Liver (tissue), 8 donors: ENCODE measurements at regions not wholly inside any gene's neighbourhood (a gene's known extent, or its start where the extent isn't known, plus 50 kb on each side); places are given as distances from the start of the nearest gene placed in this dataset.

Source experiments
- DNase-seq: peaks from one replicate; pipeline ENCODE4 v3.0.0-alpha.2; 2017; ENCODE audit warnings: low spot score
- H3K27ac ChIP-seq, 2 donors: one replicate each; pipeline ENCODE4 v1.7.0; 2013; ENCODE audit warnings: inconsistent platforms in 2 of 2, low read length in 2 of 2, control low read depth in 1 of 2, low read depth in 1 of 2, mild to moderate bottlenecking in 1 of 2
- H3K27me3 ChIP-seq, 4 donors: one replicate each; pipeline versions ENCODE4 v1.6.1 to v1.7.0; 2013; ENCODE audit warnings: low read length in 3 of 4, inconsistent platforms in 1 of 4, mild to moderate bottlenecking in 1 of 4, moderate library complexity in 1 of 4; ENCODE audit not compliant: control insufficient read depth in 4 of 4, insufficient read depth in 4 of 4
- H3K36me3 ChIP-seq, 4 donors: one replicate each; pipeline versions ENCODE4 v1.6.1 to v1.7.0; 2013; ENCODE audit warnings: low read length in 3 of 4, mild to moderate bottlenecking in 3 of 4, low read depth in 1 of 4, moderate library complexity in 1 of 4; ENCODE audit not compliant: control insufficient read depth in 4 of 4, insufficient read depth in 3 of 4
- H3K4me1 ChIP-seq, 4 donors: one replicate each; pipeline versions ENCODE4 v1.6.1 to v1.7.0; 2013; ENCODE audit warnings: low read length in 3 of 4, mild to moderate bottlenecking in 3 of 4, moderate library complexity in 1 of 4; ENCODE audit not compliant: control insufficient read depth in 4 of 4, insufficient read depth in 4 of 4
- H3K4me3 ChIP-seq, 3 donors: one replicate each; pipeline versions ENCODE4 v1.6.1 to v1.7.0; 2013; ENCODE audit warnings: low read length in 3 of 3, control low read depth in 1 of 3, low read depth in 1 of 3, mild to moderate bottlenecking in 1 of 3
- H3K9ac ChIP-seq, 2 donors: one replicate each; pipeline ENCODE4 v1.7.0; 2013; ENCODE audit warnings: low read length in 2 of 2, mild to moderate bottlenecking in 2 of 2, moderate library complexity in 2 of 2, control low read depth in 1 of 2, low read depth in 1 of 2
- H3K9me3 ChIP-seq, 4 donors: one replicate each; pipeline versions ENCODE4 v1.6.1 to v1.7.0; 2013; ENCODE audit warnings: low read length in 3 of 4; ENCODE audit not compliant: control insufficient read depth in 4 of 4
- ATF3 ChIP-seq: IDR thresholded peaks from 2 replicates; pipeline ENCODE4 v1.6.1; 2016; ENCODE audit warnings: antibody characterized with exemption
- CTCF ChIP-seq: fragments of 150-350 bp; IDR thresholded peaks from 2 replicates; pipeline ENCODE4 v1.5.1; 2017; ENCODE audit warnings: improper control_type of control experiment, low read depth, low read length; ENCODE audit not compliant: missing input control
- EGR1 ChIP-seq, 2 donors: IDR thresholded peaks; 2 replicates each; pipeline ENCODE4 v1.6.1; 2016 to 2018; ENCODE audit warnings: antibody characterized with exemption in 2 of 2, low read depth in 2 of 2
- FOXA2 ChIP-seq: IDR thresholded peaks from 2 replicates; pipeline ENCODE4 v1.6.1; 2016; ENCODE audit warnings: antibody characterized with exemption
- GABPA ChIP-seq, 2 donors: IDR thresholded peaks in 1 of 2; conservative IDR thresholded peaks in 1 of 2; 2 replicates each; pipeline ENCODE4 v1.6.1; 2016; ENCODE audit warnings: antibody characterized with exemption in 2 of 2, mild to moderate bottlenecking in 1 of 2, moderate library complexity in 1 of 2
- JUND ChIP-seq, 2 donors: IDR thresholded peaks; 2 replicates each; pipeline ENCODE4 v1.6.1; 2016; ENCODE audit warnings: antibody characterized with exemption in 2 of 2
- MAX ChIP-seq: IDR thresholded peaks from 2 replicates; pipeline ENCODE4 v1.6.1; 2016; ENCODE audit warnings: antibody characterized with exemption
- NR2F2 ChIP-seq: IDR thresholded peaks from 2 replicates; pipeline ENCODE4 v1.6.1; 2016; ENCODE audit warnings: antibody characterized with exemption
- RAD21 ChIP-seq, 2 donors: IDR thresholded peaks; 2 replicates each; pipeline ENCODE4 v1.6.1; 2016; ENCODE audit warnings: antibody characterized with exemption in 2 of 2, mild to moderate bottlenecking in 2 of 2
- REST ChIP-seq: IDR thresholded peaks from 2 replicates; pipeline ENCODE4 v1.6.1; 2016; ENCODE audit warnings: antibody characterized with exemption, mild to moderate bottlenecking
- RXRA ChIP-seq, 2 donors: IDR thresholded peaks; 2 replicates each; pipeline ENCODE4 v1.6.1; 2017 to 2018; ENCODE audit warnings: antibody characterized with exemption in 2 of 2, mild to moderate bottlenecking in 1 of 2
- TAF1 ChIP-seq: conservative IDR thresholded peaks from 2 replicates; pipeline ENCODE4 v1.6.1; 2016; ENCODE audit warnings: antibody characterized with exemption, mild to moderate bottlenecking
- YY1 ChIP-seq: IDR thresholded peaks from 2 replicates; pipeline ENCODE4 v1.6.1; 2016; ENCODE audit warnings: antibody characterized with exemption, mild to moderate bottlenecking
- ZBTB33 ChIP-seq: IDR thresholded peaks from 2 replicates; pipeline ENCODE4 v1.6.1; 2016; ENCODE audit warnings: antibody characterized with exemption
- WGBS: extraction: QIAGEN DNeasy Blood & Tissue Kit; methylation state at CpG from one replicate; pipeline ENCODE4 v1.1.7; 2013; 5-methylcytosine and 5-hydroxymethylcytosine counted together
- donor health status: healthy.
- donor health status: healthy.
- donor health status: healthy.
- donor health status: healthy.
- donor health status: healthy.

GRCh38 chr5:162268694-162269481, 201.3 kb downstream of the GABRG2 start:
- H3K4me3 ChIP-seq: no peak overlapping the region
- no peak overlapping the region for H3K9ac ChIP-seq
- H3K4me1 ChIP-seq: no peaks in the 10 kb centered on the region
- DNase-seq: no peak
- H3K27me3 ChIP-seq: no peaks in the 10 kb centered on the region
- TF ChIP-seq EGR1 (IDR thresholded peaks at IDR 0.05; ENCODE audit: low read depth in 2 of 2) (no peak), CTCF (no peak), JUND (IDR thresholded peaks at IDR 0.05) (no peak), REST (no peak), MAX (no peak), GABPA (IDR thresholded peaks at IDR 0.05 in 1 of 2, conservative IDR thresholded peaks at IDR 0.05 in 1 of 2) (no peak), YY1 (no peak), RAD21 (IDR thresholded peaks at IDR 0.05) (no peak), FOXA2 (no peak), ATF3 (no peak), NR2F2 (no peak), TAF1 (no peak), RXRA (IDR thresholded peaks at IDR 0.05) (no peak)
- 69% methylated on average over 12 of the region's 12 CpGs for WGBS
- no peaks in the 10 kb centered on the region for H3K36me3 ChIP-seq
- H3K27ac ChIP-seq: no peak overlapping the region
- peaks cover 0 to 4% (median 0%) of the 10 kb centered on the region in 4 donors for H3K9me3 ChIP-seq

GRCh38 chr5:162272417-162272816, 204.8 kb downstream of the GABRG2 start:
- no peak for TF ChIP-seq TAF1
- TF ChIP-seq REST: no peak
- no peak for TF ChIP-seq FOXA2
- TF ChIP-seq ZBTB33: no peak
- no peak for TF ChIP-seq CTCF
- Histone ChIP-seq H3K27ac (no peak overlapping the region), H3K9me3 (peaks cover 0 to 4% (median 0%) of the 10 kb centered on the region in 4 donors), H3K4me1 (no peaks in the 10 kb centered on the region), H3K36me3 (no peaks in the 10 kb centered on the region), H3K27me3 (no peaks in the 10 kb centered on the region), H3K4me3 (no peak overlapping the region), H3K9ac (no peak overlapping the region)
- DNase-seq: no peak
- 68% methylated on average over 1 of the region's 1 CpG for WGBS
